ENCODE measurements at regions not wholly inside any gene's neighbourhood (a gene's known extent, or its start where the extent isn't known, plus 50 kb on each side); places are given as distances from the start of the nearest gene placed in this dataset.
"Not testable (repeated sequence)": the region's sequence is repeated elsewhere in the genome, so short reads cannot be mapped to it uniquely, and the experiment has no call there.

GRCh38 chr20:43827940-43828562, 86.6 kb upstream of the TOX2 start:
- no peaks in the 10 kb centered on the region for H3K36me3 Mint-ChIP-seq (ENCODE audit: low read depth, unreplicated experiment)
- peaks cover 7% of the 10 kb centered on the region for H3K27me3 Mint-ChIP-seq (ENCODE audit: unreplicated experiment)
- no peaks in the 10 kb centered on the region for H3K9me3 Mint-ChIP-seq (ENCODE audit: unreplicated experiment)
- no peak for DNase-seq (ENCODE audit: low spot score)
- H3K27ac Mint-ChIP-seq (ENCODE audit: unreplicated experiment) = no peak overlapping the region
- H3K4me1 Mint-ChIP-seq (ENCODE audit: unreplicated experiment) = no peaks in the 10 kb centered on the region
- no peak for TF ChIP-seq CTCF (IDR thresholded peaks at IDR 0.05; ENCODE audit: unreplicated experiment)
- H3K4me3 Mint-ChIP-seq (ENCODE audit: unreplicated experiment) = no peak overlapping the region

- not testable (repeated sequence) for H3K9me3 Mint-ChIP-seq (ENCODE audit: unreplicated experiment); H3K36me3 Mint-ChIP-seq (ENCODE audit: low read depth, unreplicated experiment); H3K27me3 Mint-ChIP-seq (ENCODE audit: unreplicated experiment); H3K4me1 Mint-ChIP-seq (ENCODE audit: unreplicated experiment); DNase-seq (ENCODE audit: low spot score); H3K4me3 Mint-ChIP-seq (ENCODE audit: unreplicated experiment); H3K27ac Mint-ChIP-seq (ENCODE audit: unreplicated experiment)
Observed at GRCh38 chr20:43826943-43827342, 87.7 kb upstream of the TOX2 start.

GRCh38 chr20:43825581-43825980, 89.1 kb upstream of the TOX2 start:
- H3K36me3 Mint-ChIP-seq (ENCODE audit: low read depth, unreplicated experiment) = no peaks in the 10 kb centered on the region
- no peaks in the 10 kb centered on the region for H3K4me1 Mint-ChIP-seq (ENCODE audit: unreplicated experiment)
- H3K27me3 Mint-ChIP-seq (ENCODE audit: unreplicated experiment) = peaks cover 4% of the 10 kb centered on the region
- H3K9me3 Mint-ChIP-seq (ENCODE audit: unreplicated experiment) = no peaks in the 10 kb centered on the region
- no peak overlapping the region for H3K4me3 Mint-ChIP-seq (ENCODE audit: unreplicated experiment)
- no peak for TF ChIP-seq CTCF (IDR thresholded peaks at IDR 0.05; ENCODE audit: unreplicated experiment)
- no peak for DNase-seq (ENCODE audit: low spot score)
- H3K27ac Mint-ChIP-seq (ENCODE audit: unreplicated experiment) = no peak overlapping the region

- no peak for DNase-seq (ENCODE audit: low spot score)
- no peaks in the 10 kb centered on the region for H3K9me3 Mint-ChIP-seq (ENCODE audit: unreplicated experiment)
- no peak overlapping the region for H3K4me3 Mint-ChIP-seq (ENCODE audit: unreplicated experiment)
- no peaks in the 10 kb centered on the region for H3K36me3 Mint-ChIP-seq (ENCODE audit: low read depth, unreplicated experiment)
- peaks cover 4% of the 10 kb centered on the region for H3K27me3 Mint-ChIP-seq (ENCODE audit: unreplicated experiment)
- no peak overlapping the region for H3K27ac Mint-ChIP-seq (ENCODE audit: unreplicated experiment)
- no peaks in the 10 kb centered on the region for H3K4me1 Mint-ChIP-seq (ENCODE audit: unreplicated experiment)
- no peak for TF ChIP-seq CTCF (IDR thresholded peaks at IDR 0.05; ENCODE audit: unreplicated experiment)
Observed at GRCh38 chr20:43825051-43825402, 89.6 kb upstream of the TOX2 start.

GRCh38 chr20:43824309-43825050, 90.2 kb upstream of the TOX2 start:
- Mint-ChIP-seq H3K9me3 (ENCODE audit: unreplicated experiment) (no peaks in the 10 kb centered on the region), H3K36me3 (ENCODE audit: low read depth, unreplicated experiment) (no peaks in the 10 kb centered on the region), H3K4me1 (ENCODE audit: unreplicated experiment) (no peaks in the 10 kb centered on the region), H3K27me3 (ENCODE audit: unreplicated experiment) (peaks cover 4% of the 10 kb centered on the region), H3K4me3 (ENCODE audit: unreplicated experiment) (no peak overlapping the region), H3K27ac (ENCODE audit: unreplicated experiment) (no peak overlapping the region)
- TF ChIP-seq CTCF (IDR thresholded peaks at IDR 0.05; ENCODE audit: unreplicated experiment) = no peak
- DNase-seq (ENCODE audit: low spot score) = peak; percentile 44

Measured in endothelial cell (in vitro differentiated cells).